MCF 10A (cell line): ENCODE measurements at regions not wholly inside any gene's neighbourhood (a gene's known extent, or its start where the extent isn't known, plus 50 kb on each side); places are given as distances from the start of the nearest gene placed in this dataset.
"Not testable (repeated sequence)": the region's sequence is repeated elsewhere in the genome, so short reads cannot be mapped to it uniquely, and the experiment has no call there.

Experiments used
- BruUV-seq: library from RNA; stranded (reverse); fragments of 400-500 nt; replicated peaks from 2 replicates; lab custom pipeline; 2021; lab: Mats Ljungman, UMichigan
- CTCF ChIA-PET: fragments of 300-600 bp; sonication (Branson Sonifier 250); formaldehyde crosslinking; extraction: SDS; loops from one replicate; lab custom pipeline; 2021; ENCODE audit warnings: antibody characterized with exemption, inconsistent platforms; lab: Yijun Ruan, JAX
- POLR2A ChIA-PET: fragments of 300-600, 350-650 bp; sonication (Branson Sonifier 250); formaldehyde crosslinking; extraction: SDS; loops from one replicate; lab custom pipeline; 2020; ENCODE audit warnings: antibody characterized with exemption, inconsistent platforms; lab: Yijun Ruan, JAX
- DNase-seq: peaks from one replicate; pipeline ENCODE4 v3.0.0-alpha.2; 2018; ENCODE audit not compliant: unreplicated experiment
- H3K27ac Mint-ChIP-seq: one replicate; pipeline ENCODE4 v1.8.0; 2022; ENCODE audit warnings: mild to moderate bottlenecking, low read depth, mixed read lengths; ENCODE audit not compliant: unreplicated experiment
- H3K27me3 Mint-ChIP-seq: one replicate; pipeline ENCODE4 v1.8.0; 2022; ENCODE audit warnings: mixed read lengths; ENCODE audit not compliant: insufficient read depth, unreplicated experiment
- H3K36me3 Mint-ChIP-seq: one replicate; pipeline ENCODE4 v1.8.0; 2022; ENCODE audit warnings: mild to moderate bottlenecking, moderate library complexity, mixed read lengths; ENCODE audit not compliant: insufficient read depth, unreplicated experiment
- H3K4me1 Mint-ChIP-seq: one replicate; pipeline ENCODE4 v1.8.0; 2022; ENCODE audit warnings: mixed read lengths; ENCODE audit not compliant: insufficient read depth, unreplicated experiment
- H3K4me3 Mint-ChIP-seq: one replicate; pipeline ENCODE4 v1.8.0; 2022; ENCODE audit warnings: mild to moderate bottlenecking, moderate library complexity, mixed read lengths; ENCODE audit not compliant: unreplicated experiment
- H3K9me3 Mint-ChIP-seq: one replicate; pipeline ENCODE4 v1.8.0; 2022; ENCODE audit warnings: mixed read lengths; ENCODE audit not compliant: unreplicated experiment
- CTCF ChIP-seq: fragments of 200-600 bp; IDR thresholded peaks from one replicate; pipeline ENCODE4 v1.8.0; 2022; ENCODE audit warnings: antibody characterized with exemption, mild to moderate bottlenecking; ENCODE audit not compliant: unreplicated experiment
- intact Hi-C: fragments of 100-400 bp; cut with micrococcal nuclease; formaldehyde crosslinking; loops from 2 replicates; pipeline ENCODE4 v1.14.1; 2022

DNA sequence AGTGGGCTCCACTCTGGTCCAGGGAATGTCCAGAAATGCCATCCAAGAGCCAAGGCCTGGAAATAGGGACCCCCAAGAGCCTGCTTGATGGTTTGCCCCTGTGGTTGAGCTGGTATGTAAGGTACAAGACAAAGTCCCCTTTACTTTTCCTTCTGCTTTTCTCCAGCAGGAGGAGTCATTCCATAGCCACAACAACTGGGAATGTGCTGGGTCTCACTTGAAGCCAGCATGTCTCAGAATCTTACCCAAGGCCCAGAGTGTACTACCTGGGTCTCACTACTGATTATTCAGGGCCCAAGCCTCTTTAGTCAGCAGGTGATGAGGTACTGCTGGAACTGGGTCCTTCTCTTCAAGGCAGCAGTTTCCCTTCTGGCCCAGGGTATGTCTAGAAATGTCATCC is 62.1 kb upstream of the CD55 start:
- no peak overlapping the region for H3K27ac Mint-ChIP-seq
- no peaks in the 10 kb centered on the region for H3K27me3 Mint-ChIP-seq
- peaks cover 30% of the 10 kb centered on the region for H3K9me3 Mint-ChIP-seq
- POLR2A ChIA-PET, result interaction anchor here (0.7 to 2.9 kb wide), 3 partner anchors 40 to 145 kb away, joined by 3 to 12 read pairs (median 4); partner anchors contain the start of gene CD55
- no peak overlapping the region for H3K4me3 Mint-ChIP-seq
- DNase-seq, result peak; percentile 77
- intact Hi-C loops, result loop anchor here (1.0 kb wide), 3 partner anchors 62 to 240 kb away; partner anchors contain the start of gene CD55
- CTCF ChIA-PET, result interaction anchor here (0.6 to 1.9 kb wide), 11 partner anchors 9 to 241 kb away, joined by 3 to 7 read pairs (median 4); no protein-coding TSS in a partner anchor
- BruUV-seq, result no TSS peak
- H3K36me3 Mint-ChIP-seq, result no peaks in the 10 kb centered on the region
- TF ChIP-seq CTCF, result peak; percentile 71
- no peaks in the 10 kb centered on the region for H3K4me1 Mint-ChIP-seq

- ChIA-PET CTCF (no interaction called here), POLR2A (interaction anchor here (0.6 to 2.1 kb wide), 5 partner anchors 8 to 138 kb away, joined by 3 to 7 read pairs (median 3); no protein-coding TSS in a partner anchor)
- no peaks in the 10 kb centered on the region for H3K4me1 Mint-ChIP-seq
- no peaks in the 10 kb centered on the region for H3K27me3 Mint-ChIP-seq
- no peak for TF ChIP-seq CTCF
- no peak overlapping the region for H3K27ac Mint-ChIP-seq
- H3K9me3 Mint-ChIP-seq, result peaks cover 18% of the 10 kb centered on the region
- DNase-seq, result no peak
- BruUV-seq, result no TSS peak
- no peaks in the 10 kb centered on the region for H3K36me3 Mint-ChIP-seq
- intact Hi-C loops, result loop anchor here (10.0 kb wide), 1 partner anchor 177 kb away; the partner anchor contains the start of gene C4BPB
- H3K4me3 Mint-ChIP-seq, result no peak overlapping the region
Measured at GRCh38 chr1:207261971-207262370, 59.5 kb upstream of the CD55 start.

DNA sequence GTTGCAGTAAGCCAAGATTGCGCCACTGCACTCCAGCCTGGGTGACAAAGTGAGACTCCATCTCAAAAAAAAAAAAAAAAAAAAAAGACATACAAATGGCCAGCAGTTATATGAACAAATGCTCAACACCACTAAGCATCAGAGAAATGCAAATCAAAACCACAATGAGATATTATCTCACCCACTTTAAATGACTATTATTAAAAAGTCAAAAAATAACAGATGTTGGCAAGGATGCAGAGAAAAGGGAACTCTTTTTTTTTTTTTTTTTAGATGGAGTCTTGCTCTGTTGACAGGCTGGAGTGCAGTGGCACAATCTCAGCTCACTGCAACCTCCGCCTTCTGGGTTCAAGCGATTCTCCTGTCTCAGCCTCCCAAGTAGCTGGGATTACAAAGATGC is 58.6 kb upstream of the CD55 start:
- ChIA-PET CTCF (interaction anchor here (1.0 kb wide), 1 partner anchor 23 kb away, joined by 4 read pairs; no protein-coding TSS in a partner anchor), POLR2A (interaction anchor here (0.6 to 1.0 kb wide), 2 partner anchors 7 to 11 kb away, joined by 3 read pairs; no protein-coding TSS in a partner anchor)
- H3K9me3 Mint-ChIP-seq, BruUV-seq, H3K4me1 Mint-ChIP-seq, H3K27me3 Mint-ChIP-seq, H3K27ac Mint-ChIP-seq, H3K36me3 Mint-ChIP-seq, DNase-seq, H3K4me3 Mint-ChIP-seq: not testable (repeated sequence)
- intact Hi-C loops, result loop anchor here (10.0 kb wide), 1 partner anchor 178 kb away; the partner anchor contains the start of gene C4BPB

DNA sequence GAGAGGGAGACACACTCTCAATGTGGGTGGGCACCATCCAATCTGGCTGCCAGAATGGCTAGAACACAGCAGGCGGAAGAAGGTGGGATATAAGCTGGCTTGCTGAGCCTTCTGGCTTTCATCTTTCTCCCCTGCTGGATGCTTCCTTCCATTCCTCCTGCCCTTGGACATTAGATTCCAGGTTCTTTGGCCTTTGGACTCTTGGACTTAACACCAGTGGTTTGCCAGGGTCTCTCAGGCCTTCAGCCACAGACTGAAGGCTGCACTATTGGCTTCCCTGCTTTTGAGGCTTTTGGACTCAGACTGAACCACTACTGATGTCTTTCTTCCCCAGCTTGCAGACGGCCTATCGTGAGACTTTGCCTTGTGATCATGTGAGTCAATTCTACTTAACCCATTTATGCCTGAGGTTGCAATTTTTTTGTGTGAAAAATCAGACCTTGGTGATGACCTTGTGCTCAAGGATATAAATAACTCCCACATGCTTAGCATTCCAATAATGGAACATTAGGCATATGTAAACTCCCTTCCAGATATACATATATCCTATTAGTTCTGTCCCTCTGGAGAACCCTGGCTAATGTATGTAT is 56.7 kb upstream of the CD55 start:
- DNase-seq, result no peak
- Mint-ChIP-seq H3K27ac (no peak overlapping the region), H3K9me3 (peaks cover 6% of the 10 kb centered on the region), H3K36me3 (no peaks in the 10 kb centered on the region), H3K4me1 (no peaks in the 10 kb centered on the region), H3K27me3 (no peaks in the 10 kb centered on the region), H3K4me3 (no peak overlapping the region)
- TF ChIP-seq CTCF, result no peak
- ChIA-PET POLR2A (interaction anchor here (0.9 to 1.2 kb wide), 3 partner anchors 32 to 40 kb away, joined by 3 read pairs; no protein-coding TSS in a partner anchor), CTCF (interaction anchor here (1.0 kb wide), 1 partner anchor 26 kb away, joined by 6 read pairs; no protein-coding TSS in a partner anchor)
- BruUV-seq, result no TSS peak
- intact Hi-C loops, result loop anchor here (10.0 kb wide), 1 partner anchor 180 kb away; the partner anchor contains the start of gene C4BPB
